HT1080 (cell line): ENCODE measurements at regions not wholly inside any gene's neighbourhood (a gene's known extent, or its start where the extent isn't known, plus 50 kb on each side); places are given as distances from the start of the nearest gene placed in this dataset.
A peak's percentile ranks its signal among the peaks of the same experiment; 100 is the strongest.
"Not testable (repeated sequence)": the region's sequence is repeated elsewhere in the genome, so short reads cannot be mapped to it uniquely, and the experiment has no call there.

Experiments used
- DNase-seq: peaks from one replicate; pipeline ENCODE4 v3.0.0-alpha.2; 2015; ENCODE audit warnings: low read depth

DNA sequence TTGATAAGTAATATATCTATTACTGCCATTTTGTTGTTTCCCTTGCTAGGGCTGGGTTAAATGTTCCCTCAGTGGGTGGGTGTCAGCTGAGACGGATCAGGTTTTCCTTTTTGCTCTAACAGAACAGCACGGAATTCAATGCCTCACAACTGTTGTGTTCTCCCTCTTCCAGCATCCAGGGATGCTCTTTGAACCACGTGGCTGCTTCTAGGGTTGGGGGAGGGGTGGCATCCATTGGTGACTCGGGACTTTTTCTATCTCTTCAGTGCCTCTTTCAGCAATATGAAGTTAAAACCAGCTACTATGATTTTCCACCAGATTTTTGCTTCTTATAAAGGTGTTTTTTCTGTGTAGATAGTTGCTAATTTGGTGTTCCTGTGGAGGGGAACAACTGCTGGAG, 884.9 kb upstream of the FOXG1 start:
- no peak for DNase-seq

DNA sequence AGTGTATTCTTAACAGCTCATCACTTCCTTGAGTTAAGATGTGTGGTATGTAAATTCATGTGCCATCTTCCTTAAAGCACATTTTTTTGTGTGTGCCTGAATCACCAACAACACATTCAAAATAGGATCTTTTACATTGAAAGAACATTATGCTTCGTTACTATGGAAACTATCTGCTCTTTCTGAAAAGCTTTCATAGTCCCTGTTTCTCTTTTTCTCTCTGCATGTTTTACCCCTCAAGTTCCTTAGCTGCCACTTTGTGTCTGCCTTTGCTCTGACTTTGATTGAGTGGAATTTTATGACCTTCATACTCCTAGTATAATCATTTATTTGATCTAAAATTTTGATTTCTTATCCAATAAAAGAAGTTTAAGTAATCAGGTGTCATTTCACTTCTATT, 880.3 kb upstream of the FOXG1 start:
- DNase-seq: no peak

DNA sequence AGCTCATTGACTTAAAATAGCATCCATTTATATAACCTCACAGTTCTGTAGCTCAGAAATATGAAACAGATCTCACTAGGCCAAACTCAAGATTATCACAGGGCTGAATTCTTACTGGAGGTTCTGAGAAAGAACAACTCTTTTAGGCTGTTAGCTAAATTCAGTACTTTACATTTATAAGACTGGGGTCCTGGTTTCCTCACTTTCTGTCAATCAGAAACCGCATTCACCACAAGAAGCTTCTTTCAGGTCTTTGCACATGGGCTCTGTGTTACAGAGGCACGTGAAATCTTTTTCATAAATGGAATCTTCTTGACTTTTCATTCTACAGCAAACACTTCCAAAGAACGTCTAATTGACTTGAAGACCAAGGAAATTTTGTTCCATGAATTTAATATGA, 876.3 kb upstream of the FOXG1 start:
- no peak for DNase-seq

DNA sequence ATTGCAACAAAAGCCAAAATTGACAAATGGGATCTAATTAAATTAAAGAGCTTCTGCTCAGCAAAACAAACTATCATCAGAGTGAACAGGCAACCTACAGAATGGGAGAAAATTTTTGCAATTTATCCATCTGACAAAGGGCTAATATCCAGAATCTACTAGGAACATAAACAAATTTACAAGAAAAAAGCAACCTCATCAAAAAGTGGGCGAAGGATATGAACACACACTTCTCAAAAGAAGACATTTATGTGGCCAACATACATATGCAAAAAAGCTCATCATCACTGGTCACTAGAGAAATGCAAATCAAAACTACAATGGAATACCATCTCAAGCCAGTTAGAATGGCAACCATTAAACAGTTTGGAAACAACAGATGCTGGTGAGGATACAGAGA, 858.1 kb upstream of the FOXG1 start:
- DNase-seq: not testable (repeated sequence)

DNA sequence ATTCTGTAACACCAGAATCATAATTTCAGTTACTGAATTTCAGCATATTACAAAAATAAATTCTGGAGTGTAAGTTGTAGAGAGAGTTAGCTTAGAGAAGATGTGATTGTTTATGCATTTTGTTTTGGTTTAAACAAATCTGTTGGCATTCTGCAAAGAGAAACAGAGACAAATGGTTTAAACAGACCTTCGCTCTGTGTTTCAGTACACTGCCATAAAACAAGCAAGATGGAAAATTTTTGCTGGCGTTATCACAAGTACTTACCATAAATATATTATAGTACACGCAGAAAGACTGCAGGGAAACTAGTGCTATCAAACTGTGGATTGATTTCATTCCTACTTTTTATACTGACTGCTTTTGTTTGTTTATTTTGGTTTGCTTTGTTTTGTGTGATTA, 850.3 kb upstream of the FOXG1 start:
- DNase-seq: no peak

DNA sequence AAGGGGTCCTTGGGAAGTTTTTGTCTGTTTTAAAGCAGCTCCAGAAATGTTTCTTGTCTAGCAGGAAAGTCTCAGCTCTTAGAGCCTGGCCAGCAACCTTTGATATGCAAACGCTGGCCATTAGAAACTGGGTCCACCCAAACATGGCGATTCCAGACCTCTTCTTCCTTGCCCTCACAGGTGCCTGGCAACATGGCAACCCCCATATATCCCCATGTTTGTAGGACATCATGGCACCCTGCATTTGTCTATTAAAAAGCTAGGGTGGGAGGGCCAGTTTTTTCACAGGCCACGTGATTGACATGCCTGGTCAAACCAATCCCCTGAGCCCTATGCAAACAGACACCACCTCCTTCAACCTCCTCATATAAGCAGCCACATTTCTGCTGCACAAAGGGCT, 848.7 kb upstream of the FOXG1 start:
- DNase-seq: peak; percentile 1

DNA sequence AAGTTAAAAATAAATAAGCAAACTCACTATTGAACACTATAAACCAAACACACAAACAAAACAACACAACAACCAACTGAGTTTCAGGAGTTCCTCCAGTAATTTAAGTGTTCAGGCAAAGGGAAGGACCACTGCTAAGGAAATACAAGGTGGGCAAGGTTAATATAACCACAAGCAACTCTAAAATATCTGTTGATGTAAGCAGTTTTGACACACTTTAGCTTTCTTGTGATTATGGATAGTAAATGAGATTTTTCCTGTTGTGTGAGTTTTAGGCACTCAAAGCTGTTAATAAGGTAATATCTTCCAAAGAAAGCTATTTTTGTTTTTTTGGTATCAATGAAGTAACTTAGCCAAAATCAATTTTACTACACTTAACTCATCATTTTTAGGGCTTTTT, 839.1 kb upstream of the FOXG1 start:
- no peak for DNase-seq

DNA sequence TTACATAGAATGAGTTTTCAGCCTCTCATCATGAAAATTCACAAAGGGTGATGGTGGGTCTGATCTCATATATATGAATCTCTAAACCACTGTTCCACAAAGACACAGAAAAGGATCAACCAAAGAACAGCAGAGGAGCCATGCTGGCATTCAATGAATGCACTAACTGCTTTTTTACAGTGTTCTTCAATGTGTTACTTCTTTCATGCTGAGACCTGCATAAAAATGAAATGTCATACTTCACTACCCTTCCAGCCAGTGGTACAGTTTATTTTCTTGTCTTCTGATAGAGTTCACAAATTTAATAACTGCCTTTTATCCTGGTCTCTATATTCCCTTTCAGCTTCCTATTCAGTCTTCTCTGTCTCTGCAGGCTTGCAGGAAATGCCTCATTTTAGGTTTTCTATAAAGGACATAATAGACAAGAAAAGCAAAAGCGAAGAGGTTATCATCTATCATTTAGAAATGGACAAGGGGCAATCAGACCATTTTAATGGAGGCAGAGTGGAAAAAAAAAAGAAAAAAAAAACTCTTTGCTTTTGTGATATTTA, 836.7 kb upstream of the FOXG1 start:
- no peak for DNase-seq

DNA sequence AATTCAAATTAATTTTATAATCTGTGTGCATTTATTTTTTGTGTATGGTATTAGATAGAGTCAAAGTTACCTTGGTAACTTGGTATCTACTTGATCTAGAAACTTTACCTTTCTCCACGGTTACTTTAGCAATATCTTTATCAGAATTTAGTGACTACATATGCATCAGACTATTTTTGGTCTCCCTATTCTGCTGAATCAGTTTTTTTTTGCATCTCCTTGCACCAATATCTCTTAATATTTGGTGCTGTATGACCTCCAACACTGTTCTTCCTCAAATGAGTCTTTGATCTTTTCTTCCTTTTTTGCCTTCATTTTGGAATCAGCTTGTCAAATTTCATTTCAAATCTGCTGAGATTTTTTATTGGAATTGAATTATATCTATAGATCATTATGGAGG, 828.2 kb upstream of the FOXG1 start:
- no peak for DNase-seq

DNA sequence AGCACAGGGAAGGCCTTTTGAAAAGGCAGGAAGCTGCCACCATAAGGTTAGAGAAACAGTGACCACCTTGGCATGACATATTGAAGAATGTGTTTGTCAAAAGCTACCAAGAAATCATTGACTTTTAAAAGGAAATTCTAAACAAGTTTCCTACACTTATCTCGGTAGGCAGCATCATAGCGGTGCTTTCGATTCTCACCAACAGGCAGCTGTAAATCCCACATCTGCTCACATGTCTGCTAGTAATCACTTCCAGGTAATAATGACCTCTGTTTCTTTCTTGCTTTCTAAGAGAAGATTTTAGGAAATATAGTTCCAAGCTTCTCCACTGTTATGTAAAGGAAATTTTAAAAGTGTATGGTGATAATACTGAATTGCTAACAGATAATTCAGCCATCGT, 821.1 kb upstream of the FOXG1 start:
- no peak for DNase-seq

DNA sequence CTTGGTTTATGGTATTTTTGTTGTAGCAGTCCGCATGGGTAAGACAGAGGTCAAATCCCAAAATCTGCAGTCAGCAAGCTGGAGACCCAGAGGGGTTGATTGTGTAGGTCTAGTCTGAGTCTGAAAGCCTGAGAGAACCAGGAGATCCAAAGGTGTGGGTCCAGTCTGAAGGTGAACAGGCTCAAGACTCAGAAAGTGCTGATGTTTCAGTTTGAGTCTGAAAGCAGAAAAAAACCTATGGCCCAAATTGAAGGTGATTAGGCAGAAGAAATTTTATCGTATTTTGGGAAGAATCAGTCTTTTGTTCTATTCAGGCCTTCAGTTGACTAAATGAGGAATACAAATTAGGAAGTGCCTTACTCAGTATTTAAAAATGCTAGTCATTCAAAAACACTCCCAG, 807.8 kb upstream of the FOXG1 start:
- no peak for DNase-seq

DNA sequence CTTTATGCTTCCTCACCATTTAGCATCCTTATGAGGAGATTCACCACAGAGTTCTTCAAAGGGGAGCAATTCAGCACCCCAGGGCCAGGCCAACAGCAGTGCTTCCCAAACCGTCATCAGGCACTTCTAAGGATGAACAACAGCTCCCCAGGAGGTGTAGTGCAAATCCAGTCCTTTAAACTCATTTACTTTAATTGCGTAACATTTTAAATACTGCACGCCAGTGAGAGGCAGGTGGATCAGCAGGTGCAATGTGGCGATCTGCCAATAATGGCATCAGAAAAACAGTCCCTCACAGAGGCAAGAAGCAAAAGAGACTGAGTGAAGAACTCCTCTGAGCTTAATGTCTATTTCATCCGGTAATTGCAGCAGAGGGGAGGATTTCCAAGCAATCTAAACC, 770.9 kb upstream of the FOXG1 start:
- DNase-seq: no peak

DNA sequence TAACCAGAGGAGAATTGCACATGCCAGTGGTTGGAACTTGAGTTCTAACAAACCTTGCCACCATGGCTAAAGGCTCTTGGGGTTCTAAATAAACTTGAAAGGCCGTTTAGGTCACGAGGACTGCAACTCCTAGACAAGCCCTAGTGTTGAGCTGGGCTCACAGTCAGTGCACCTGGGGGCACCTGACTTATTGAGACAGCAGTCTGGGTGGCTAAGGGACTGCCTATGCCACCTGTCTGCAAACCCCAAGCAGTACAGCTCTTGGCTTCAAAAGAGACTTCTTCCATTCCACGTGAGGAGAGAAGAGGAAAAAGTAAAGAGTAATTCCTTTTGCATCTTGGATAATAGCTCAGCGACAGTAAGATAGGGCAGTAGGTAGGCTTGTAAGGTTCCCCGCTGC, 765.6 kb upstream of the FOXG1 start:
- no peak for DNase-seq

DNA sequence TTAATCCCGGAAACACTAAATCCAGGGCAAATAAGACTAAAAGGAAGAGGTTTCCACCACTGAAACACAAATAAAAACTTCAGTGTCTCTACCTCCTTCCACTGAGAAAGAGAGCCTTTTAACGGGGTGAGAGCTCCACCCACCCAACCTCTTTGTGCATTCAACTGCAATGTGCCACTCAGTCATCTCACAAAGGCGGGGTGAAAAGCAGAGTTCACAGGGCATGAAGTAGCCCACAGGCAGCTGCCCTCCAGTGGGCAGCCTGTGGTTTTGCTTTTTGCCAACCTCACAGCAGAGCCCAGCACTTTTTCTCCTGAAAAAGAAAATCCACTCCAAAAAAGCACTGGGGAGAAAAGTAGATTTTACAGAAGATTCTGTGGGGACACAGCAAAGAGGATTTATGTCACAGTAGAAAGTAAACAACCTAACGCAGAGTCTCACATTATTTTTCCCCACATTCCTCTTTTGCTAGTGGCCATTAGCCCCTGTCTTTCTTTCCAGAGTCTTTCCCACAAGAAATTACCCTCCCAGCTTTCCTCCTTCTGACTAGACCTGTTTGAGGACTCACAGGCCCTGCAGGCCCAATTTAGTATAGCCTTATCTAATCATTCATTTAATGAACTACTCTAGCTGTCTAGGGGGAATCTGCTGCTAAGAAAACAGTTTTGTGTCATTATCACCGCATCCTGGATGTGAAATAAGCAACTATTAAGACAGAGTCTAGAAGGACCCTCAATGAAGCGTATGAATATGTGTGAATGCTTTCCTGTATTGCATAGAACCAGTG, 753.8 kb upstream of the FOXG1 start:
- peak; percentile 10 for DNase-seq

DNA sequence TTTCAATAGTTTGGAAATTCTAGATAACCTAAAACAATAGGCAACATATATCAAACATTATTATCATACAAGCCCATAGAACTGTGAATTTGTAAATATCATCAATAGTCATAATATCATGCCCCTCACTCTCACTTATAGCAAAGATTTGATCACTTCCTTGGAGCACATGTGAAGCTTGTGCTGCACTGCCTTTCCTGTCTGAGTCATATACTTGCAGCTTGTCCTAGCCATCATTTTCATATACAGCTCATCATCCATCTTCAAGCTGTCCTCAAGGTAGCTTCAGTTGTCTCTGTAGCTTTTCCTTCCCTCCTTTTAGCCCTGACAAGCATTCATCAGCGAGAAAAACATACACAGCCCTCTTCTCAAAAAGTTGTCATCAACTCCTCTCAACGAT, 746.5 kb upstream of the FOXG1 start:
- DNase-seq: peak; percentile 20

DNA sequence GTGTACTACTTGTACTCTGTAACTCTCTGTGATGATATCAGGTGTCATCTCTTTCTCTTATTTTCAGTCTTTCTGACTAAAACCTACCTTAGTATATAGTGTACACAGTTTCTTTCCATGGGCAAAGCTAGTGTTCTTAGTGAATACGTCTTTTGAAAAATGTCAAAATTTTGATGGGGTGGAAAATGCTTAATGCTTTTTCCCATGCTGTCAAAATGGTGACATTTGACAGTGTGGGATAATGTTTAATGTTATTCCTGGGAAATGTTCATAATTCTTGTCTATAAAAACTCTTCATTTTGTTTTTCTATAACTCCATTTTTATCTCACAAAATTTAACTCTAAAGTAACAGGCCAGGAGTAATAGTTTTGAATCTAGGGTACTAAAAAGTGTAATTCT, 742.7 kb upstream of the FOXG1 start:
- DNase-seq: no peak

DNA sequence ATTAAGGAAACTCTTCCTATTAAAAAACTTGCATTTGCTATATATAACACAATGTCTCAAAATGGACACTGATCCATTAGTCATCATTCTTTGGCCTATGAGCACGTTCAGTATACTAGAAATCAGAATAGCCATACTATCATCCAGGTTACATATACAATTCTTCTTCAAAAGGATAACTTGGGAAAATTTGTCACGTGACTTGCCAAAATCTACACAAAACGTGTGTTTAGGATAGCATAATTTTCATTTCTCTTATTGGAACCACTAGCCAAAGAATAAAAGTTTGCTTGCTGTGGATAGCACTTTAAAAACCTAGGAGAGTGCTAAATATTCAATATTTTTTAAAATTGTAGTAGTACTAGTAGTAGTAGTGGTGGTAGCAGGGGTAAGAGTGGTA, 714.3 kb upstream of the FOXG1 start:
- no peak for DNase-seq

DNA sequence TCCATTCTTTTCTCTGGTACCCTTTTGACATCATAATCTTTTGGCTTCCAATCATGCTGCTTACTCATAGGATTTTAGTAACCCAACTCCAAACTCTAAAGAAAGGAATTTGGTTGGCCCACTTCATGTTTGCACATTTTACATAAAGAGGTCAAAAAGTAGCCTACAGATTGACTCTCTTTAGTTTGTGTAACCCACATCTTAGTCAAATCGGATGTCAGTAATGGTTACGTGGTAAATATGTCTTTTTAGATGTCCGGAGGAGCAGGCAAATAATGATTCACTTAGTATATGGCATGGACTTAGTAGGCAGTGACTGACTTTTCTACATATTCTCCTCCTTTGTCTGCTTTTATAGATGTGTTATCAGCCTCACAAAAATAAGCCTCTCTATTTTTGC, 711.6 kb upstream of the FOXG1 start:
- DNase-seq: peak; percentile 42

DNA sequence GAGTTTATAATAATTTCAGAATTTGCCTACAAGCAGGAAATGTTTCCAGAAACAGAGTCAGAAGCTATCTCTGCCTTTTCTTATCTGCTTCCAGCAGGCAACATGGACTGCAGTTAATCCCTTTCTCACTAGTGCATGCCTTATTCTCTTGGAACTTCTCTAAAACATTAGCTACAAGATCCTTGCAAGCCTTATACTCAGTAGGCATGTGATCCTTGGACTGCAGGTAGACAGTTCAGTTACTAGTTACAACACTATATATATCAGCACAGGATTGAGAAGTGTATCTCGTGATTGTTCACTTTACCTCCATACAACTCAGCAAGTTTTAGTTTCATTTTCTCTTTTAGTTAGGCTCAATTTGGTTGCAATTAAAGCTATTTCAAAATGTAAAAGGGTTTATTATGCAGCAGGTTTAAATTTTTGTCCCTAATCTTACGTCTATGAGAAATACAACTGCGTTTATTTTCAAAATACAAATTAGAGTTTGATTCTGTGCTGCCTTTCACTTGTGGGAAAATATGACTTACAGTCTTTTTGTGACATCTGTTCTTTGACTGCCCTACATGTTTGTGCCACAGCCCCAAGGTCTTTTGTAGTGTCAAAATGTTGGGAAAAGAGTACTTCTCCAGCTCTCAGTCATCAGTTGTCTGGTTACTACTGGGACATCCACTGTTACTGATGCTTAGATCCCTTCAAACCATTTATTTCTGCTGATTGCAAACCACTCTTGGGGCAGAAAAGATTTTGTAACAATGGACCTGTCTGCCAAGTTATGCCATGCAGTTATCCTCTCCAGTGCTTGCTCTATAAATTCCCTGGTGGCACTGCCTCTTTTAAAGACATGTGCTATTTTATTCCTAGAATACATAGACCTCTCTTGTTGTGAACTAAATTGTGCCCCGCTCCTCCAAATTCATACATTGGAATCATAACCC, 709.0 kb upstream of the FOXG1 start:
- peak; percentile 29 for DNase-seq

DNA sequence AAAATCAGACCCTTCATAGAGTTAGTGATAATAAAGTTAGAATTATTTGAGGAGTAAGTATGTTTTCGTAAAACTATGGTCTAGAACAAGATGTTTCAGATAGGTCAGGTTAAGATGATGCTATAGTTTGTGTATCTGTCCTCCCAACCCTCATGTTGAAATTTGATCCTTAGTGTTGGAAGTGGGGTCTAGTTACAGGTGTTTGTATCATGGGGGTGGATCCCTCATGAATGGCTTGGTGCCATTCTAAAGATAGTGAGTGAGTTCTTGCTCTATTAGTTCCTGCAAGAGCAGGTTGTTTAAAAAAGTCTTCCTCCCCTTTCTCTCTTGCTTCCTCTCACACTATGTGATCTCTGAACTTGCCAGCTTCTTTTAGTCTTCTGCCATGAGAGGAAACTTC, 707.3 kb upstream of the FOXG1 start:
- DNase-seq: no peak

DNA sequence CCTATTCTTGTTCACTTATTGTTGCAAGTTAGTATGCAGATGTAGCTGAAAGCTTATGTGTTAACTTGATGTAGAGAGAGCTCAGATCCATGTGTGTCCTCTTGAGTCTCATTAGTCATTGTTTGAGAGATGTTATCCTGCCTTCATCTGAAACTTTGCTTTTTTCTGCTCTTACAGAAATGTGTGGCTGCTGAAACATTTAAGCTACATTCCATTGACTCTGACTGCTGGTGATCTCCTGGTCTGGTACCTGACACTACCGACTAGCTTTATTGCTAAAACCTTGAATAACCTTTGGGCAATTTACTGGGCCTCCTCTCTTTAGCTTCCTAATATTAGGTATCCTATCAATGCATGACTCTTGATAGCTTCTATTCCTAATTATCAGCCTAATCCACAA, 705.6 kb upstream of the FOXG1 start:
- no peak for DNase-seq

DNA sequence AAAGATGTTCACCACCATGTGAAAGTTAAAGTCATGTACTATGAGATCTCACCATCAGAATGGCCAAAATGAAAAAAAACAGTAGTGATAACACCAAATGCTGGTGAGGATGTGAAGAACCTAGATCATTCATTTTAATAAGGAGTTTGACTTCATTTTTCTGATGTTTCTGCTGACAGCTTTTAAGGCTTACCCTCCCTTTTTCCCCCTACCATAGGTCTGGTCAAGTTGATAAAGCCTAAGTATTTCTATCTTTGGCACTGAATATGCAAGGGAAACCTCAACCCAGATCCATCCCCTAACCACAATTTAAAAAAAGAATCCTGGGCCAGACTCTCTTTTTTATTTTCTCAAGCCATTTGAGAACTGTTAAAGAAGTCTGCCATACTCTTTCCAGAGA, 689.6 kb upstream of the FOXG1 start:
- DNase-seq: no peak
